ENCODE measurements at regions not wholly inside any gene's neighbourhood (a gene's known extent, or its start where the extent isn't known, plus 50 kb on each side); places are given as distances from the start of the nearest gene placed in this dataset.

DNA sequence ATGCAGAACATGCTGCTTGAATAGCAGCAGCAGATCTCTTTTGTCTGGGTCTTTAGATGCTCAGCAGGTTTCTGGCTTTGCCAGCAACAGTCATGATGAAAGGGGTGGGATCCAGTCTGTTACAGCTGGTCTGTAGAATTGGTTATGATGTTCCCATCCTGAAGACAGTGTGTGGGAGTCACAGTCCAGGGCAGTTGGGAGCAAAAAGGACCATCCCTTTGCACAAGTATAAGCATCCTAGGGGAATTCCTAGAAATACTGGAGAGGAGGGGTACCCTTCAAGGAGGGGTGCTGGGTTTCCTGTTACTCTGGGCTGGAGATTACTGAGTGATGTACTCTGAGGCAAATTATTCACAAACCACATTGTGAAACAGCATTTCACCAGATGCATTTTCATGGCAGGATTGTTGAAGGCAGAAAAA is 119.9 kb upstream of the RND3 start:
- DNase-seq, result no peak

DNA sequence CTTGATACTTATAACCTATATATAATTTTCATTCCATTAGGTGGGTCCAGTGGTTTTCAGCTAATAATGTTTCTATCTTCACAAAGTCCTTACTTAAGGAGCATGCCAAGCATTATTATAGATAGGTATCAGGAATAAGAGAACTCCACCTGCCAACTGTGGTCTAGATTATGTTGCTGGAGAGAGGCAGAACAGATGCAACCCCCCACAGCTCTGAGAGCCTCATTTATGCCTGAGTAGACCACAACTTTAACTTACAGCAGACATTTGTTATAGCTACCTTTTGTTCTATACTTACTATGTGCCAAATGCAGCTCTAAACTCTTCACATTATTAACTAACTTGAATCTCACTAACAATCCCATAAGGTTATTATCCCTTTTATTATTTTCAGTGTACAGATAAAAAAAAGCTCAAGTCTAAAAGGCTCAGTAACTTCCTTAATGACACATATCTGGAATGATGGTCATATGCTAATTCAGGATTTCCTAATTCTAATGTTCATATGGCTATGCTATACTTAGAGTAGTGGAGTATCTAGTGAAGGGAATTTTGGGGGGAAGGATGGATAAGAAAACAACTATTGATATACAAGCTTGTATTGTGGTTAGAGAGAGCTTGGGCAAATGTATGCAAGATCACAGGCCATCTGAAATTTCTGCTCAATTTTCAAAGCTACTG is 119.1 kb upstream of the RND3 start:
- DNase-seq, result no peak

DNA sequence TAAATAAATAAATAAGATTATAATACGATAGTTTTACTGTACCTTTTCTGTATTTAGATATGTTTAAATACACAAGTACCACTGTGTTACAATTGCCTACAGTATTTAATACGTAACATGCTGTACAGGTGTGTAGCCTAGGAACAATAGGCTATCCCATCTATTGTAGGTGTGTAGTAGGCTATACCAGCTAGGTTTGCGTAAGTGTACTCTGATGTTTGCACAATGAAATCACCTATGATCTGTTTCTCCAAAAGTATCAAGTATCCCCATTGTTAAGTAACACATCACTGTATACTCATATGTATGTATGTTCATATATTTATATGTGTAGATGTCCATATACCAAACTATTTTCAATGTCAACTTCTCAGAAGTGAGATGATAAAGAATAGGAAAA is 118.2 kb upstream of the RND3 start:
- DNase-seq, result no peak

DNA sequence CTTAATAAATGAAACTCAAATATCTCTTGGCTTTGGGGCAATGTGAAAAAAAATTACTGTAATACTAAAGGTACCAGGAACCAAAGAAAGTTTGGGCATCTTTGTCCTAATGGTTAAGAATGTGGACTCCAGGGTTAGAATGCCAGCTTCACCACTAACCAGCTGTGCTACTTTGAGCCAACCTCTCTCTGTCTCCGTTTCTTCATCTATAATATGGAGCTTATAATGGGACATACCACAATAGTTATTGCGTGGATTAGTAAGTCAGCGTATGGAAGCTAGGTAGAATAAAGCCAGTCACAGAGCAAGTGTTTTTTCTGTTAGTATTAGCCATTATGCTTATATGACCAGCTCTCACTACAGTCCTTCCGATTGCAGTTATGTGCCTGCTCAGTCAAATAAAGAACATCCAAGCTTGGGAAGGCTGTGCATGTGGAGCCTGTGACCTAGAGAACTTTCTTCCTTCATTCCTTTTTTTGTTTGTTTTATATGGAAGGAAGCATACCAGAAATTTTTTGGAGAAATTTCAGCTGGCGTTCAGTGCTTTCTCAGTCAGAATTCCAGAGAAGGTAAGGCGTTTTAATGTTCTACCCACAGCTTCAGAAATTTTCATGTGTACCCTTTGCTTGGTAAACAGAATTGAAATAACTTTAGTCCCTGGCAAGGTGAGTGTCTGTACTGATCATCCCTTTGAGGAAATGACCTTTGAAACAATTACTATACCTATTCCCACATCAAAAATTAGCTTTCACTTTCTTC is 114.0 kb upstream of the RND3 start:
- no peak for DNase-seq

DNA sequence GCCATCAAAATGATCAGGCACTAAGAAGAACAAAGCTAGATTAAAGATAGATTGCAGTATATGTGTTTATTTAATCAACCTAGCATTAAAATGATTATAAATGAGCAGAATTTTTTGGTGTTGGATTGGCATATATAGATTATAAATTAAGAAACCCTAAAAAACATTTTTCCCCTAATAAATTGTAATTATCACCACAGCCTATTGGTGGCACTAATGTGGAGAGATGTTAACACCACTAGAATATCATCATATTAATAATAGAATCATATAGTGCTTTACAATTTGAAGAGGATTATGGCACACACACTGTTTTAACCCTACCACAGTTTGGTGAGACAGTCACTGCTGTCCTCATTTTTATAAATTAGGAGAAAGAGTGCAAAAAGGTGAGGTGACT is 112.4 kb upstream of the RND3 start:
- DNase-seq, result no peak

DNA sequence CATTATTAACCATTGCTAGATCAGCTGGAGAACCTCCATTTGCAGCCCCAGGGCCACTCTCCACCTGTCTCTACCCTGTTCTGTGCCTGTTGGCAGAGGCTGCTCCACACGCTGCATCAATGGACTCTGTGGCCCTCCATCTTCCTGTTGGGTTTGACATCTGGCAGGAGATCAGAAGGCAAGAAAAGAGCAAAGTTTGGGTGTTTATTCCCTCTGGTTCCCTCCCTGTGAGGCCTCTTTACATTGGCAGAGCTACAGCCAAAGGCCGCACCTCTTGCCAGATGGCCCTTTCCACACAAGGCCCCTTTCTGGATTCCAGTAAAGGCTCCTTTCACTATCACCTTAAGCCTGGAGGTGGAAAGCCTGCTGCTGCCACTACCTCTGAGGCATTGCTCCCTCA is 110.9 kb upstream of the RND3 start:
- DNase-seq, result no peak

DNA sequence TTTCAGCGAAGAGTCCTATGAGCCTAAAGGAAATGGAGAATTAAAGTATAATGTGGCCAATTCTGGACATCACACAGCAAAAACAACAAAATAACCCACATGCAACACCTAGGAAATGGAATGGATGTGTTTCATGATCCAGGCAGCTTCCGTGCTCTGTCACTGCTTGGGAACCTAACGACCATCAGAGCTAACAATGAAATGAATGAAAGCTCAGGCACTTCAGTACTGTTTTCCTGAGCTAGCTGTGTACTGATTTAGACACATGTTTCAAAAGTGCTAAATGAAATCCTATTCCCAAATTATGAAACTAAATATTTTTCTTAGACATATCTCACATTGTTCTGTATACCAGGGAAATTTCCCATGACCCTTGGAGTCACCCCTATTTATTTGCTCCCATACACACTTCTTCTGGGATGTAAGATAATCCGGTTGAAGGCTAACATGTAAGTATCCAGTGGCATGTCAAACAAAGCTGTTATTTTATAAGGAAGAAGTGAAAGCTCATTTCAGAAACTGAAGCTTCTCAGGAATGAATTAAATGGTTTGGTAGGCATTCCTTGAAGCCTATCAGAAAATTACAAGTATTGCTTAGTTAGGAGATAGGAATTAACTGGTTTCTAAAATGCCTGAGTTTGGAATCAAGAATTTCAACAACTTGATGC is 108.5 kb upstream of the RND3 start:
- DNase-seq, result no peak

DNA sequence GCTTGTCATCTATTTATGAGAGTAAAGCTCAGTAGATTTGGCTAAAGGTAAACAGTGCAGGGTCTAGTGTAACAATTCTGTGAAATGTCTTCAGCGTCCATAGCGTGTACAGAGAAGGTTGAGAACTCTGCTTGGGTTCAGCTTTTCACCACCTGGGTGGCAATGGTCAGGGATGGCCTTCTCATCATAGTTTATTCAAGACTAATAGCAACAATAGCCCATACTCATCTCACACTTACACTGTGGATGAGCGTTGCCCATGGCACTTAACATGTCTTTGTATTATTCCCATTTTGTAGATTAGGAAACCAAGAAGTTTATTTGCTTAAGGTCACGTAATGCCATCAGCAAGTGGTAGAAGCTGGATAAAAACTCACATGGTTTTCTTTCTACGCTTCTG is 106.8 kb upstream of the RND3 start:
- no peak for DNase-seq

DNA sequence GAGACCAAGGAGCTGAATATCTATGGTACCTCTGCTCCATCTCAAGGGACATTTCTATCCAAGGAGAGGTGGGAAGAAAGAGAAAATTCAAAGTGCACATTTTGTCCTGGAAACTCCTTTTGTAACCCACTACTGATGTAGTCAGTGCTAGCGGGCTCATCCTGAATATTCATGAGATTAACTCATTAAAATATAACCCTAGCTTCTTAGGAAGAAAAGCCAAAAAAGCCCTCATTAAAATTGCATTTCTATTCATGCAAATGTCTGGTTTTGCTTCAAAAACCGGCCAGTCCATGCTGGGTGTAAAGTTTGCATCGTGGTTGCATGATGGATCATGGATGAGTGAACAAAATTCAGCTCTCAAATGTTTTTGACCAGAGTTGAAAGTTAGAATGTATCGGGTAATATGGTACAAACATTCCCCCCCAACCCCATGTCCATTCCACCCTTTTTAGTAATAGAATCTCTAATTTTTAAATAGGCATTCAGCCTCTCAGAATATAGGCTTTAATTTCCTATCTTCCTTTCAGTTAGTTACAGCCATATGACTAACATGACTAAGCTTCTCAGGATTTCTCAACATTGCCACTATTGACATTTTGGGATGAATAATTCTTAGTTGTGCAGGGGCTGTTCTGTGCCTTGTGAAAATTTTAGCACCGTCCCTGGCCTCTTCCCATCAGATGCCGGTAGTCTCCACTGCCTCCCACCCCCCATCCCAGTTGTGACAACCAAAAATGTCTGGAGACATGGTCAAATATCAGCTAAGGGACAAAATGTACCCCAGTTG is 104.2 kb upstream of the RND3 start:
- no peak for DNase-seq

DNA sequence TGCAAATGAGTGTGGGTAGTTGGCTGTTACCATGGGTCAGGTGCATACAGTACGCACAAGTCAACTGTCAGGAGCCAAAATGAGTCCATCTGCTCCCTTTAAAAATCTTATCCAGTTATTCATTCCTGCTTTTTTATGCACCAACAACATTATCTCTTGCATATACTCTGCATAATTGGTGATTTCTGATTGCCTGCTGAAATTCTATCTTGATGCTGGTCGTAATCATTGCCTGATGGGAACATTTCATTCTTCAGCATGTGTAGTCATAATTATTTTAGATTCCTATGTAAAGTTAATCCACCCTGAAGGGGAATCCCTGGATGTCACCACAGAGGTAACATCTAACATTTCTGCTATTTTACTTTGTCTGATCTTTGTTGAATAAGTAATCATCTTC is 102.2 kb upstream of the RND3 start:
- no peak for DNase-seq

DNA sequence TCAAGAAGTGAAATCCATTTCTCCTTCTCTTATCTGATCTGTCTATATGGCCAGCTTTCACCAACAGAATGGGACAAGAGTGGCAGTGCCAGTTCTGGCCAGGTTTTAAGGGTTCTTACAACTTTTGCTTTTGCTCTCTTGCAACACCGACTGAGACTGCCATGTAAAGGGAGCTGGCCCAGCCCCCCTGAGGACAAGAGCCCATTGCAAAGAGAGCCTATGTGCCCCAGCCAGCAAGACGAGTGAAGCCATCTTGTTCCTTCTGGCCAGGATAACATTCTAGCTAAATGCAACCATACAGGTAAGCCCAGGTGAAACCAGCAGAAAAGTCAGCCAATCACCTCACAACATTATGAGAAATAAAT is 101.0 kb upstream of the RND3 start:
- DNase-seq, result no peak

DNA sequence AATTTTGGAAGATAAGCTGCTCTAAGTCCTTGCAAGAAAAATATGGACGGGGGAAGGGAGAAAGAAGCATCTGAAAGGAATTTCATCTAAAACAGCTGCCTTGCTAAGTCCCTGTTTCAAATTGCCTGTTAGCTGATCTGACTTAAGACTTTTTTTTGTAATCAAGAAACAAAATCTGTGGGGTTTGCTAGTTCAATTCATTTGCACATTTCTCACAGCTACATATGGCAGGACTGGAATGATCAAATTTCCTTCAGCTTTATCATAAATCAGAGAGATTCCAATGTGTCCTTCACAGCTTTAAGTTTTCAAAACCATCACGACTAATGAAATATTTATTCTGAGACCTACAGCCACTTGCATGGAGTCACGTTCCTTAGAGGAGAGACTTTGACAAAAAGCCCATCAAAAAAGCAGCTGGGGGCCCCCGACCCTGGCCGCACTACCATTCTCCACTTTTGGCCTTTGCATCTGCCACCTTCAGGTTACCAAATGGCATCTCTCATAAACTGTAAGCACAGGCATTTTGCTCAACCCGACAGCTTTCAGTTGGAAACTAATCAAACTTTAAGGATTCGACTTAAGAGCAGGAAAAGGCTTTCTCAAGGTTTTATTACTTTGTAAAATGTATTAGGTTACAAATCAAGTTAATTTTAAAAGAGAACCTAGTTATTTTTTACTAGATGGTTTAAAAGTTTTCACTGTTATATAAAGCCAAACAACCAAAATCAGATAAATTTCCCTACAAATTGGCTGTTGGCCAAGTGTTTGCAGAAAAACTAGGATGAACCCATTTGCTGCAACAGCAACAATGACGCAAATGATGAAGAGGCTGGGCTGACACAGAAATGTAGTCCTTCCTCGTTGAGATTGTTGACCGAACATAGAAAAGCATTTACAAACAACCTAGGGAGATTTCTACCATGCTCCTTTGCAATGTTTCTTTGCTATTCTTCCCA is 100.4 kb upstream of the RND3 start:
- no peak for DNase-seq

DNA sequence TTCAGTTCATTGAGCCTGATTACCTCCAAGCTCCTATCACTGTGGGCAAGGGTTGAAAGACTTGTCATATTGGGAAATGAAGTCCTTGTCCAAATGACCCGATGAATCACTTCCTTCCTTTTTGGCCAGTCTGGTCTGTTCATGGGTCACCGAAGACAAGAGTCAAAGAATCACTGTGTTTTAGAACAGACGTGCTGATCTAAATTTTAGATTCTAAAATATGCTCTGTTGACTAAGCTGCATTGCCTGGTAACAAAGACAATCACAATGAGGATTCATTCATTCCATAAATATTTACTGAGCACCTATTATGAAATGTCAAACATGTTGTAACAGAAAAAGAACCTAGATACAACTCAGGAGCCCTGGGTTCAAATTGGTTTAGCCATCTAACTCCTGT is 99.4 kb upstream of the RND3 start:
- DNase-seq, result no peak

DNA sequence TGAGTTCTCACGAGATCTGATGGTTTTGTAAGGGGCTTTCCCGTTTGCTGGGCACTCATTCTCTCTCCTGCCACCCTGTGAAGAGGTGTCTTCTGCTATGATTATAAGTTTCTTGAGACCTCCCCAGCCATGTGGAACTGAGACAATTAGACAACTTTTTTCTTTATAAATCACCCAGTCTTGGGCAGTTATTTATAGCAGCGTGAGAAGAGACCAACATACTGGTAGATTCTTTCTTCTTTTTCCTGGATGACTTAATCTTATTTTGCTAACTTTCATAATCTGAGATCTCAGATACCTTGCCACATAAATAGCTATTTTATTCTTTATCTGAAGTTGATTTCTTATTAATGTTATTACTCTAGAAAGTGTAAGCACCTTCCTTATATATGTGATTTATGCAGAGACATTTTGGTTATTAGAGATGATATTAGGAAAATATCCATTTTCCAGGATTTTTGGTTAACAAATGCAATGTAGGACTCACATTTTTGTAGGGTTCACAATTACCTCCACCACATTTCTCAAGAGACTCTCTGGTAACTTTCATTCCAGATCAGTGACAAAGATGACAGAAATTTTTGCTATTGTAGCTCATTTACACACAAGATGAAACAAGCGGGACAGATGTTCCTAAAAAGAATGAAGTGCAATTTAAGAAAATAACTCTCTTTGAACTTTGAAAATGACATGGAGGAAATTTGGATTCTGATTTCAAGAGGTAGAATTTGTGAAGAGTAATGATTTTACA is 97.9 kb upstream of the RND3 start:
- DNase-seq, result no peak

DNA sequence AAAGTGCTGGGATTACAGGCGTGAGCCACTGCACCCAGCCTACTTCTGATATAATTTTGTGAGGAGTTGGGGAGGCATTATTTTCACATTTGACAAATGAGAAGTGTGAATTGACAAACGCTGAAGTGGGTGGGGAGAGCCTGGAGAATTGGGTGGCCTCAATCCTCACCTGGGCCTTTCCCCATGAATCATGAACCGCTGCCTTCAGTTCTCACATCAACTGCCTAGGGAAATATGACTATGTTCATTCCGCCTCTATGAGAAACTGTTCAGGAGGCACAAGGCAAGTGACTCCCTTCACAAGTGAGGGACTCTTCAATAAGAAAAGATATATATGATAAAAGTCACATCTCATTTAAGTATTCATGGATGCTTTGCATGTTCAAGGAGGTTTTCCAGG is 96.6 kb upstream of the RND3 start:
- no peak for DNase-seq

DNA sequence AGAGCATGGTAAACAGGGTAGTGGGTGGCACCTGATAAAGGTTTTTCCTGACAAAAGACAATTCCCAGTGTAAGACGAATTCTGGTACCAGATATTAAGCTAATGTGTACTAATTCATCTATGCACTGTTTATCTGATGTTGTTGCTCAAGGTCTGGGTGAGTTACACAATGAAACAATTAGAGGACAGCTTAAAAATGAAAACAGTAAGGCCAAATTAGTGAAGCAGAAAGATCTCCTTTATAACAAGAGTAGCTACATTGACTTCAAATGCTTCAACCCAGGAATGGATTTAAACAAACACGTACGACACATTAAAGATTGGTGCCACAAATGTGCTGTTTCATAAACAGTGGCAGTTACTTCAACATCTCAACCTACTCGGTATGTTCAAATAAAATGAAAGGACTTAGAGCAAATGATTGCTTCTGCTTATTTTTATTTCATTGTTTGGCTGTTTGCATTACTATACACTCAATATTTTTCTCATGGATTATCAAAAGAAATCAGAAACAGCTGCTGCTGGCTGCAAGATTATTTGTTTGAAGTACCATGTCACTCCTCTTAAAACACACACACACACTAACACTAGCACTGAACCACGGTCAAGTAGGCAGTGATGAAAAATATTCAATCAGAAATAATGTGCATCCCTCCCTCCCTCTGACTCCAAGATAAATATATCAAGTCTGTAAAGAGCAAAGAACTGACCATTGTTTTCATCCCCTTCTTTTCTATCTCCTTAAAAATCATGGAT is 94.4 kb upstream of the RND3 start:
- no peak for DNase-seq

DNA sequence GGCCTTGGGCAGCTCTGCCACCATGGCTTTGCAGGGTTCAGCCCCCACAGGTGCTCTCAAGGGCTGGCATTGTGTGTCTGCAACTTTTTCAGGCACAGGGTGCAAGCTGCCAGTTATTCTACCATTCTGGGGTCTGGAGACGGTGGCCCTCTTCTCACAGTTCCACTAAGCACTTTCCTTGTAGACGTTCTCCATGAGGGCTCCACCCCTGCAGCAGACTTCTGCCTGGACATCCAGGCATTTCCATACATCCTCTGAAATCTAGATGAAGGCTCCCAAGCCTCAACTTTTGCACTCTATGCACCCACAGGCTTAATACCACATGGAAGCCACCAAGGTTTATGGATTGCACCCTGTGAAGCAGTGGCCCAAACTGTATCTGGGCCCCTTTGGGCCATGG is 91.0 kb upstream of the RND3 start:
- no peak for DNase-seq

DNA sequence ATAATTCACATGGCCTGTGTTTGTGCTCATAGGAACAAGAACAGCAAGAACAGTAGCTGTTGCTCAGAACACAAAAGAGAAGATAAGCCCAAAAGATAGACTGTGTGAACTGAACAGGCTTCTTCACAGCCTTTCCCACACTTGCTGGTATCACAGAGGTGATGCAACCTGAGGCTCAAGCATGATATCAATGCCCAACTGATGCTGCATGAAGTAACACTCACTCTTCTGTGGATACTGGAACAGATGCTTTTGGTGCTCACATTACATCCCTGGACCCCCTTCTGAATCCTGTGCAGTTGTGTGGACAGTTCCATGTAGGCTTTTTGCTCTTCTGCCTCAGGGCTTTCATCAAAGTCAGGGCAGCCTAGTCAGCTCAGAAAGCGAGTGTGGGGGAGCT is 88.4 kb upstream of the RND3 start:
- no peak for DNase-seq

DNA sequence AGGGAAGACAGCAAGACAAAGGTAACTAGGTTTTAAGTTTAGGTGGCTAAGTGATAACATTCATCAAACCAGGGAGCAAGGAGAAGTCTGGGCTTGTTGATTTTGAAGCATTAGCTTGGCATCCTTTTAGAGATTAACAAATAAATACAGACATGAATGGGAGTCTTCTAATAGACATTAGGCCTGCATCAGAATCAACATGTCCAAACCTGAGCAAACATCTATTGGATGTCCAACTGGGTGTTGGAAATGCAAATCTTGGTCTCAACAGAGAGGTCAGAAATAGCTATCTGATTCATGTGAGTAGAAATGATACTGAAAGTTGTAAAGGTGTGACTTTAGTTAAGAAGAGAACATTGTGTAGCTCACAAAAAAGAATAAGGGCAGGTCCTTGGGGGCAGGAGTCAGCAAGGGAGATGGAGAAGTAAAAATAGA is 85.5 kb upstream of the RND3 start:
- DNase-seq, result no peak

DNA sequence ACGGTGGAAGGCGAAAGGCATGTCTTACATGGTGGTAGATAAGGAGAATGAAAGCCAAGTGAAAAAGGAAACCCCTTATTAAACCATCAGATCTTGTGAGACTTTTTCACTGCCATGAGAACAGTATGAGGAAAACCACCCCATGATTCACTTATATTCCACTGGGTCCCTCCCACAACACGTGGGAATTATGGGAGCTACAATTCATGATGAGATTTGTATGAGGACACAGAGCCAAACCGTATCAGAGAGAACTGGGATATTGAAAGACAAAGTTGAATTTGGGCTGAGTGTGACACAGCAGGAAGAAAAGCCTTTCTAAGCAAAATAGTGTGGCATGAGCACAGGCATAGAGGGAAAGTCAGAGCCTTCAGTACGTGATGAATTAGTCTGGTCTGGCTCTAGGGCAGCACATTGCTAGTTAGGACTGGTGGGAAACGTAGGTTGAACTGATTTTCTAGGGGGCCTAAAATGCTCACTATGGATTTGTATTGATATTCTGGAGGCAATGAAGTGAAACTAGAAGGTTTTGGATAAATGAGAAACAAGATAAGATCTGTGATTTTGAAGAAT is 84.8 kb upstream of the RND3 start:
- DNase-seq, result no peak
